Activated B cell treated with CpG ODN at 0.5 μM for 24 hours (primary cell): ENCODE measurements at regions not wholly inside any gene's neighbourhood (a gene's known extent, or its start where the extent isn't known, plus 50 kb on each side); places are given as distances from the start of the nearest gene placed in this dataset.

Source experiments
- ATAC-seq: fragments of 200-7000 bp; cut with Tn5 transposase; one replicate; pipeline ENCODE4 v1.10.0; 2021; ENCODE audit warnings: low read depth, mild to moderate bottlenecking, moderate library complexity
- CTCF ChIA-PET: fragments of 350-600 bp; sonication (Branson Sonifier 250); formaldehyde crosslinking; loops from one replicate; lab custom pipeline; 2021; ENCODE audit warnings: antibody characterized with exemption; lab: Charles Lee
- POLR2A ChIA-PET: fragments of 350-600 bp; sonication (Branson Sonifier 250); formaldehyde crosslinking; loops from one replicate; lab custom pipeline; 2021; ENCODE audit warnings: antibody characterized with exemption; lab: Charles Lee
- DNase-seq: peaks from one replicate; pipeline ENCODE4 v3.0.0; 2022
- H3K27ac Mint-ChIP-seq: one replicate; pipeline ENCODE4 v1.8.0; 2020; ENCODE audit warnings: mixed read lengths
- H3K27me3 Mint-ChIP-seq: one replicate; pipeline ENCODE4 v1.8.0; 2021; ENCODE audit warnings: mixed read lengths
- H3K36me3 Mint-ChIP-seq: one replicate; pipeline ENCODE4 v1.8.0; 2021; ENCODE audit warnings: low read depth, mixed read lengths
- H3K4me1 Mint-ChIP-seq: one replicate; pipeline ENCODE4 v1.8.0; 2021; ENCODE audit warnings: mixed read lengths
- H3K4me3 Mint-ChIP-seq: one replicate; pipeline ENCODE4 v1.8.0; 2020; ENCODE audit warnings: mild to moderate bottlenecking, mixed read lengths
- H3K9me3 Mint-ChIP-seq: one replicate; pipeline ENCODE4 v1.8.0; 2020; ENCODE audit warnings: mixed read lengths
- intact Hi-C: fragments of 100-400 bp; cut with micrococcal nuclease; formaldehyde crosslinking; loops from one replicate; pipeline ENCODE4 v1.15.1; 2024
- TF ChIP-seq, protein P1 (sequence below): fragments of 200-600 bp; IDR thresholded peaks from one replicate; pipeline ENCODE4 v1.8.0; 2022; ENCODE audit warnings: antibody characterized with exemption, mild to moderate bottlenecking

DNA sequence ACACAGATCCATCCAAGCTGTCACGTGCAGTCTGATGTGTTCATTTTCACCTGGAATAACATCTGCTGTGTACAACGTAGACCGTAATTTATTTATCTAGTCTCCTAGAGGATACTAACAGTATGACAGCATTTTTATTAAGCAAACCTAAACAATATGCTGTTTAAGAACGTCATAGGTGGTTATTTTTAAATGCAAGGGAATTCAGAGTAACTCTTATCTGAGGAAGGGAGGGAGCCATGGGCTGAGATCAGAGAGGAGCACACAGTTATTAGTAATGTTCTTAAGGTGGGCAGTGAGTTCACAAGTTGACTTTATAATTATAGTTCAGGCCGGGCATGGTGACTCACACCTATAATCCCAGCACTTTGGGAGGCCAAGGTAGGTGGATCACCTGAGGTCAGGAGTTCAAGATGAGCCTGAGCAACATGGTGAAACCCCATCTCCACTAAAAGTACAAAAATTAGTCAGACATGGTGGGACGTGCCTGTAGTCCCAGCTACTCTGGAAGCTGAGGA, 193.6 kb downstream of the UACA start:
- DNase-seq = no peak
- intact Hi-C loops = no loop called here

DNA sequence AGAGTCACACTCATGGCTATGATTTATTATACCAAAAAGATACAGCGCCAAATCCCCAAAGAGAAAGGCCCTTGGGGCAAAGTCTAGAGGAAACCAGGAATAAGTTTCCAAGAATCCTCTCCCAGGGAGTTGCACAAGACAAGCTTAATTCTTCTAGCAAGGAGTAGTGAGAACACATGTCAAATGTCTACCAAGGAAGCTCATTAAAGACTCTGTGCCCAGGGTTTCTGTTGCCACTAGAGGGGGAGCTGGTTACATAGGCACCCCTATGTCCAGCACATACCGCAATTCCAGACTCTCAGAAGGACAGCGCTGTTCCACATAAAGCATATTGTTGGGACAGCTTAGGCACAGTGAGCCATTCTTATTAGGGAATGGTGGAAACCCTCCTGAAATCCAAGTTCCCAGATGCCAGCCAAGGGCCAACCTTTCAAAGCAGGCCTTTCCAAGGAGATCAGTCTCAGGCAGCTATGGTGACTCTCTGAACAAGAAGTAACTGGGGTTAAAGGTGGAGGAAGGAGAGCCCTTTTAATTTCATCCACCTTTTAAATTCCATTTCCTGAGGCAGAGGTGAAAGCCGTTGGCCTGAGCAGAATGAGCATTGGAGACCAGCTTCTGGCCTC, 194.2 kb downstream of the UACA start:
- intact Hi-C loops = no loop called here
- H3K27ac Mint-ChIP-seq = no peak overlapping the region
- peaks cover 1% of the 10 kb centered on the region for H3K9me3 Mint-ChIP-seq
- TF ChIP-seq, protein P1, sequence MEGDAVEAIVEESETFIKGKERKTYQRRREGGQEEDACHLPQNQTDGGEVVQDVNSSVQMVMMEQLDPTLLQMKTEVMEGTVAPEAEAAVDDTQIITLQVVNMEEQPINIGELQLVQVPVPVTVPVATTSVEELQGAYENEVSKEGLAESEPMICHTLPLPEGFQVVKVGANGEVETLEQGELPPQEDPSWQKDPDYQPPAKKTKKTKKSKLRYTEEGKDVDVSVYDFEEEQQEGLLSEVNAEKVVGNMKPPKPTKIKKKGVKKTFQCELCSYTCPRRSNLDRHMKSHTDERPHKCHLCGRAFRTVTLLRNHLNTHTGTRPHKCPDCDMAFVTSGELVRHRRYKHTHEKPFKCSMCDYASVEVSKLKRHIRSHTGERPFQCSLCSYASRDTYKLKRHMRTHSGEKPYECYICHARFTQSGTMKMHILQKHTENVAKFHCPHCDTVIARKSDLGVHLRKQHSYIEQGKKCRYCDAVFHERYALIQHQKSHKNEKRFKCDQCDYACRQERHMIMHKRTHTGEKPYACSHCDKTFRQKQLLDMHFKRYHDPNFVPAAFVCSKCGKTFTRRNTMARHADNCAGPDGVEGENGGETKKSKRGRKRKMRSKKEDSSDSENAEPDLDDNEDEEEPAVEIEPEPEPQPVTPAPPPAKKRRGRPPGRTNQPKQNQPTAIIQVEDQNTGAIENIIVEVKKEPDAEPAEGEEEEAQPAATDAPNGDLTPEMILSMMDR = no peak
- DNase-seq = no peak
- CTCF ChIA-PET = interaction anchor here (1.3 kb wide), 1 partner anchor 153 kb away, joined by 4 read pairs; no protein-coding TSS in a partner anchor
- H3K4me3 Mint-ChIP-seq = no peak overlapping the region
- POLR2A ChIA-PET = no interaction called here
- peaks cover 13% of the 10 kb centered on the region for H3K27me3 Mint-ChIP-seq
- H3K4me1 Mint-ChIP-seq = no peaks in the 10 kb centered on the region
- no peak for ATAC-seq
- H3K36me3 Mint-ChIP-seq = no peaks in the 10 kb centered on the region

More for the DNA sequence above, 193.6 kb downstream of the UACA start:
- Mint-ChIP-seq H3K4me3 (no peak overlapping the region), H3K4me1 (no peaks in the 10 kb centered on the region), H3K9me3 (peaks cover 4% of the 10 kb centered on the region), H3K27me3 (peaks cover 11% of the 10 kb centered on the region), H3K36me3 (no peaks in the 10 kb centered on the region), H3K27ac (no peak overlapping the region)
- CTCF ChIA-PET = interaction anchor here (1.3 kb wide), 1 partner anchor 153 kb away, joined by 4 read pairs; no protein-coding TSS in a partner anchor
- TF ChIP-seq, protein P1 = no peak
- POLR2A ChIA-PET = no interaction called here
- no peak for ATAC-seq

DNA sequence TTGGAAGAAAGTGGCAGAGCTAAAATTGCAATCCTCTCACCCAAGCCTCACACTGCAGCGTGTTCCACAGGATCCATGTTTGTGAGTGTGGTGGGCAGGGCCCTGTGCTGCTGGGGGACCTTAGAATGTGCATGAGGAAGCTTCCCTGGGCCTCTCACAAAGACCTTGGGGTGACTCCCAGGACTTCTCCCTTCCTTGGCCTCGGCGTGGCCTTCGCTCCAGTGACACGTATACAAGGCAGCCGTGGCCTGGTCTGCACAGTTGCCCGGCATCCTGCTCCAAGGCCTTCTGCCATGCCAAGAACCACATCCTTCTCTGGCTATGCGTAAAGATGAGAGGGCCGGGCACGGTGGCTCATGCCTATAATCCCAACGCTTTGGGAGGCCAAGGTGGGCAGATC, 196.4 kb downstream of the UACA start:
- intact Hi-C loops = no loop called here
- TF ChIP-seq, protein P1 = no peak
- POLR2A ChIA-PET = no interaction called here
- CTCF ChIA-PET = no interaction called here
- Mint-ChIP-seq H3K27ac (no peak overlapping the region), H3K9me3 (no peaks in the 10 kb centered on the region), H3K27me3 (peaks cover 21% of the 10 kb centered on the region), H3K4me1 (no peaks in the 10 kb centered on the region), H3K4me3 (no peak overlapping the region), H3K36me3 (no peaks in the 10 kb centered on the region)
- no peak for ATAC-seq
- no peak for DNase-seq

- POLR2A ChIA-PET = no interaction called here
- DNase-seq = no peak
These were observed 197.1 kb downstream of the UACA start for GRCh38 chr15:70566047-70566835.

More at GRCh38 chr15:70566047-70566835, 197.1 kb downstream of the UACA start:
- TF ChIP-seq, protein P1 = no peak
- no peak overlapping the region for H3K4me3 Mint-ChIP-seq
- H3K9me3 Mint-ChIP-seq = no peaks in the 10 kb centered on the region
- H3K27ac Mint-ChIP-seq = no peak overlapping the region
- intact Hi-C loops = no loop called here
- peaks cover 26% of the 10 kb centered on the region for H3K27me3 Mint-ChIP-seq
- H3K36me3 Mint-ChIP-seq = no peaks in the 10 kb centered on the region
- H3K4me1 Mint-ChIP-seq = no peaks in the 10 kb centered on the region
- ATAC-seq = no peak
- CTCF ChIA-PET = no interaction called here
